Activated CD4-positive, alpha-beta T cell treated with anti-CD3 and anti-CD28 coated beads, Interleukin-2, amount 50 U/mL, for 16 hours (primary cell): ENCODE measurements at regions not wholly inside any gene's neighbourhood (a gene's known extent, or its start where the extent isn't known, plus 50 kb on each side); places are given as distances from the start of the nearest gene placed in this dataset.
"Not testable (repeated sequence)": the region's sequence is repeated elsewhere in the genome, so short reads cannot be mapped to it uniquely, and the experiment has no call there.

Source experiments
- DNase-seq: peaks from one replicate; pipeline ENCODE4 v3.0.0-alpha.2; 2020

GRCh38 chr3:161925749-161926360 lies 429.2 kb downstream of the OTOL1 start:
- no peak for DNase-seq

GRCh38 chr3:161927131-161927530 lies 430.5 kb downstream of the OTOL1 start:
- DNase-seq = no peak

DNA sequence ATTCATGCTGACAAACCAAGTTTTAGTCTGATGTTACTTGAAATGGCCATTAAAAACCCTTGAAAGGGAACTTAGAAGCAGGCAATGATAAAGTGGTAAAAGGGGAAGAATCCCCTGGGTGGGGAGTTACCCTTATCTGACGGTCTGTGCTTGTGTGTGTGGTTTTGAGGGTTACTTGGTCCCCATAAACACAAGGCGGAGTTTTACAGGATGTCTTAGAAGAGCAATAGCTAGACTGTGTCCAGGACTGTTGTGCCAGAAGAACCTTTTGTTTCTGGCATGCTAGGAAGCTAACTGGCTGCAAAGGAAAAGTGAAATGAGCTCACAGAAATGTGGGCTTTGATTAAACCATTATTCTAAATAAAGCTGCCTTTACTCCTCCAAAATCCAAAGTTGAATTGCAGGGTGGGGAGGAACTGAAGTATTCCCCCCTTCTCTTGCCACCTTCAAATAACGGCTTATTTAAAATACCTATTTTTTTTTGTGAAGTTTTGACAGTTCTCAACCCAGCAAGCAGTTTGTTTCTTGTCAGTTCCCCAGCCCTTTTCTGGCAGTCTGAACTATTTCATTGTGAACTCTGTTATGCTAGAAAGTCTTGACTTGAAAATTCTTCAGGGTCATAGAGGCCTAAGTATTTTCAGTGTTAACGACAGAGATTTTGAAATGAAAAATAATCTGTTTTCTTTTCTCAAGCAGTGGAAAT lies 443.5 kb downstream of the OTOL1 start:
- no peak for DNase-seq

DNA sequence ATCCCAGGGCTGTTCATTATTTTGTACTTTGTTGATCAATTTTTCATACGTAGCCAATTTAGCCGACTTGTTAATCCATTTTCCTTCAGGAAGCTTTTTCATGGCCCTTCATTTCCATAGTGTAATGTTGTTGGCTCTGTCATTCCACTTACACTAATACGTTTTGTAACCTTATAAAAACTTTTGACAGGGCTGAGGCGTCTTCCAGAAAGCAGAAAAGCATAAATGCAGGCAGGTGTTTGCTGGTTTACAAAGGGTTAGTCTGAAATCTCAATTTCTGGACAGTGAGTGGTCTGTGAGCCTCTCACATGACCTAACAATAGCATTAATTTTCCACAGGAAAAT lies 444.0 kb downstream of the OTOL1 start:
- no peak for DNase-seq

GRCh38 chr3:161941891-161942290 lies 445.3 kb downstream of the OTOL1 start:
- DNase-seq = no peak

- not testable (repeated sequence) for DNase-seq
These were observed 447.3 kb downstream of the OTOL1 start for GRCh38 chr3:161943801-161944345.

DNA sequence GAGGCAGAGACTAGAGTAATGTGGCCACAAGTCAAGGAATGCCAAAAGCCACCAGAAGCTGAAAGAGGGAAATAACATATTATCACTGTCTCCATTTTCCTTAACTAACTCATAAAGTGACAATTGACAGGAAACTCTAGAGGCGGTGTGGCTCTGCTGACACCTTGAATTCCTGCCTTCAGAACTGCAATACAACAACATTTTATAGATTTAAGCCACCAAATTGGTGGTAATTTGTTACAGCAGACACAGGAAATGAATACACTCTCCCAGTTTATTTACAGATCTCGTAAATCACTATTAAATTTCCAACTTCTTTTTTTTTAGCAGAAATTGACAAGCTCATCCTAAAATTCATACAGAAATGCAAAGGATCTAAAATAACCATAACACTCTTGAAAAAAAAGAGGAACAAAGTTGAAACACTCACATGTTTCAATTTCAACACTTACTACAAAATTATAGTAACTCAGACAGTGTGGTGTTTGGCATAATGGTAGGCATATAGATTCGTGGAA lies 449.9 kb downstream of the OTOL1 start:
- no peak for DNase-seq

- no peak for DNase-seq
These were observed 453.8 kb downstream of the OTOL1 start for GRCh38 chr3:161950318-161950868.

GRCh38 chr3:161957467-161957866 lies 460.9 kb downstream of the OTOL1 start:
- no peak for DNase-seq

DNA sequence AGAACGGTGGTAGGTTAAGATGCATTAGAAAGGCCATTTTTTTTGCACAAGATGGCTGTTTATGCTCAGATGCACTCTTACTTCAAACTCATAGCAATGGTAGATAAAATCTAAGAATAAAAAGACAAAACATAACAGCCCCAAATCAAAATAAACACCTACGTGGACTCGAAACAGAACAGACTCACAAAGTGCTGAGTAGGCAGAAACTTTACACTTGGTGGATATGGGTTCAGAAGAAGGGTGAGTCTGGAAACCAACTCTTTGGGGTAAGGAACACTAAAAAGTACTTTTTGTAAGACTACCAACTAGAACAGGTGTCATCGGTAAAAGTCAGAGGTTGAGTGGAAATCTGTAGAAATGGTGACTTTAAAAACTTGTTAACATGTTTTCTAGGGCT lies 468.2 kb downstream of the OTOL1 start:
- DNase-seq = no peak

- no peak for DNase-seq
These were observed 473.3 kb downstream of the OTOL1 start for GRCh38 chr3:161969867-161970266.

DNA sequence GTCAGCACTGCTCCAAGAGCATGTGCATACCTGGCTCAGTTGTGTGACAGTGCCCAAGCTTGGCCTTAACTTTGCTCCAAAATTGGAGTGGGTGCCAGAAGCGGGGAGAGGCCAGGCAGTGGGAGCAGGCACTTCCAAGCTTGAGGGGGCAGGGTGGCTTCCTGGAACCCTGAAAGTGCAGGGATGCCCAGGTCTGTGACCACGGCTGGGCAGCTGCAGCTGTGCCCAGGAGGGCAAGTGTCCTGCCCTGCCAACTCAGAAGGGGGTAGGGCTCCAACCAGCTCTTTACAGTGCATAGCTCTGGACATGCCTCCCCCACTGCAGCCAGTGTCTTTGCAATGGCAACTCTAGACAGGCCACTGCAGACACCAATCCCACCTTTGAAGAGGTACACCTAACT lies 478.6 kb downstream of the OTOL1 start:
- no peak for DNase-seq

GRCh38 chr3:161977063-161977462 lies 480.5 kb downstream of the OTOL1 start:
- DNase-seq = no peak

- no peak for DNase-seq
These were observed 481.2 kb downstream of the OTOL1 start for GRCh38 chr3:161977850-161978249.

DNA sequence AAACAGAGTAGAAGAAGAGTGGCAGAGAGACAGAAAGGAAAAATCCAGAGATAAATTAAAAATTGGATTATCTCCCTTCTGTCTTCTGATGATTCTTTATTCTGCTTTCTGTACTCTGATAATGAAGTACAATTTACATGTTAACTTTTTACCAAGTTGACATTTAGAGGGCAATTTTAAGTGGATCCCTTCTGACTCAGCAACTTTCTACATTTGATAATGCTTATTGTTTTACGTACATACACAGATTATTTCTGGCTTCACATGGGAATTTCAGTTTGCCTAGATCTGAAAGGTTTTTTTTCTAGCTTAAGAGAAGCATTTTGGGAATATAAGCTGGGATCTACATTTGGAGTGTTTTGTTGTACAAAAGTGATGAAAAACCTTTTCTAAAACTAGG lies 491.3 kb downstream of the OTOL1 start:
- DNase-seq = no peak

GRCh38 chr3:161989012-161989411 lies 492.4 kb downstream of the OTOL1 start:
- DNase-seq = no peak

GRCh38 chr3:161990036-161990435 lies 493.4 kb downstream of the OTOL1 start:
- DNase-seq = no peak

DNA sequence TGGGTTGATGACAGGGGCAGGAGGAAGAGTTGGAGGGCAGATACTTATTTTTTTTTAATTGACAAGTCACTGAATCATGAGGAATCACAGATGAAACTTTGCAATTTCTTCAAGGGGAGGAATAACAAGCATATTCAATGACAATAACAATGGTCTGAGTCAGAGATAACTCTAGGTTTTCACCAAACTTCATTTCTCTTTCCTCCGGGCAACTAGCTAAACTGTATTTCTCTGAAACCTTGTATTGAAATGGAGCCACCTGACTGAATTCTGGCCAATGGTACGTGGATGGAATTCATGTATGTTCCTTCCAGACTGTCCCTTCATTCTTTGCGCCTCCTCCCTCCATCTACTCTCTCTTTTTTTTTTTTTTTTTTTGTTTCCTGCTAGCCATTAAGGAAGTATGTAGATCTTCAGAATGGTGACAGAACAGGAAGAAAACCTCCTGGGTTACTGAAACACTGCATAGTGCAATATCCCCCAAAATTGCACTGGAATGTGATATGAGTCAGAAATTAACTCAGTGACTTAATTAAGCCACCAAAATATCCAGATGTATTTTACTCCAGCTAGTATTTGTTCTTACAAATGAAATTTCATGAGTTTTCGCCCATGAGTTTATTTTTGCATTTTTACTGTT lies 495.4 kb downstream of the OTOL1 start:
- DNase-seq = no peak

GRCh38 chr3:161999846-162000245 lies 503.2 kb downstream of the OTOL1 start:
- DNase-seq = no peak

DNA sequence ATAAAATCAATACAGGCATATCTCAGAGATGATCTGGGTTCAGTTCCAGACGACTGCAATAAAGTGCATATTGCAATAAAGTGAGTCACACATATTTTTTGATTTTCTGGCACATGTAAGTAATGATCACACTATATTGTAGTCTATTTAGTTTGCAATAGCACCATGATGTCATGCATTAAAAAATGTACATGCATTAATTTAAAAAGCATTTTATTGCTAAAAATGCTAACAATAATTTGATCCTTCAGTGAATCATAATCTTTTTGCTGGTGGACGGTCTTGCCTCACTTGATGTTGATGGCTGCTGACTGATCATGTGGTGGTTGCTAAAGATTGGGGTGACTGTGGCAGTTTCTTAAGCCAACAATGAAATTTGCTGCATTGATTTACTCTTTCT lies 511.1 kb downstream of the OTOL1 start:
- no peak for DNase-seq

DNA sequence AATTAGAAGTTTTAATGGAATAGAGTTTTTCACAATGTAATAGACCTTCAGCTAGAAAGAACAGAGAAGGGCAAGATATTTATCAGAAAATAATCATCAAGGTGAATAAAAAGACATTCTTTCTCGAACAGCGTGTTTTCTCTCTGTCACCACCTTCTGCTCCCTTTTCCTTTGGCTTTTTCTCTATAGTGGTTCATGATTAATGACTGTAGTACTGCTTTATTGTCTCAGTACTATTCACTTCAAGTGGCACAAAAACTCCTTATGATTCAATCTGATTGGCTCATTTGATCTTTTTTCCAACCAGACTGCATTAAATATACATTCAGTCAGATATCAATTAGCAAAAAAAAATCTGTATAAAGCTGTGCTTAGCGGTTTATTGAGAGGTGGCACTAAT lies 516.0 kb downstream of the OTOL1 start:
- DNase-seq = no peak

DNA sequence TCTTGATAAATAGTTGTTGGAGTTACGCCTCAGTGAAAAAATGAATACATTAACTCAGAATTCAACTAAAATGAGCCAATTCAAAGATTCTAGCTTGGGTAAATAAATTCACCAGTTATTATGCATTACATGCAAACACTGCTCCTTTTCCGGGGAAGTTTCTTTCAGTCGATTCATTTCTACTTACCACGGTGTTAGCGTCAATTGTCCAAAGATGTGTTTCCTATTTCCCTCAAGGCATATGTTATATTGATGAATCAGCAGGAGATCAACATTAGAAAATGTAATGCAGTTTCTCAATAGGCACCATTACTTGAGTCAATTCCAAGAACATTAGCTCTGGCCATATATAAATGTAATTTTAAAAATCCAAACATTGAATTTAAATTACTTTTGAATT lies 517.7 kb downstream of the OTOL1 start:
- no peak for DNase-seq

DNA sequence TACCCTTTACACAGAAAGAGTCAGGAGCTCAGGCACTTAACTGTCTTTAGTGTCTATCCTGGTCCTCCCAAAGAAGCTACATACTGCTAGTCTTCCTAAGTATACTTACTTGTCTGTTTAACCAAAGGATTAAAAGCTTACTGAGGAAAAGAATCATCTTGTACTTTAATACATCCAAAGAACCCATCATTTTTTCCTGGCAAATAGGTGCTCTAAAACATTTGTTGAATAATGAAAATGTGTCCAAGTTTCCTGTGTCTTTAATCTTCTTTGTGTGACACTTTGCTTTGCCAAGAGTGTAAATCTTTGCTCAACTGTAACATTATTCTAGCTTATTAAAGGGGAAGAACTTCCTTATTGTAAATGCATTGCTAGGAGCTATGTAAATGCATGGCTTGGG lies 519.2 kb downstream of the OTOL1 start:
- DNase-seq = no peak

GRCh38 chr3:162019817-162020216 lies 523.2 kb downstream of the OTOL1 start:
- DNase-seq = no peak
